HG03039 (cell line): ENCODE measurements at regions not wholly inside any gene's neighbourhood (a gene's known extent, or its start where the extent isn't known, plus 50 kb on each side); places are given as distances from the start of the nearest gene placed in this dataset.
"Not testable (repeated sequence)": the region's sequence is repeated elsewhere in the genome, so short reads cannot be mapped to it uniquely, and the experiment has no call there.

ENCODE experiments used
- ATAC-seq: cut with Tn5 transposase; IDR thresholded peaks from one replicate; pipeline ENCODE4 v1.9.1; 2021; ENCODE audit warnings: mild to moderate bottlenecking, moderate library complexity; ENCODE audit not compliant: unreplicated experiment

DNA sequence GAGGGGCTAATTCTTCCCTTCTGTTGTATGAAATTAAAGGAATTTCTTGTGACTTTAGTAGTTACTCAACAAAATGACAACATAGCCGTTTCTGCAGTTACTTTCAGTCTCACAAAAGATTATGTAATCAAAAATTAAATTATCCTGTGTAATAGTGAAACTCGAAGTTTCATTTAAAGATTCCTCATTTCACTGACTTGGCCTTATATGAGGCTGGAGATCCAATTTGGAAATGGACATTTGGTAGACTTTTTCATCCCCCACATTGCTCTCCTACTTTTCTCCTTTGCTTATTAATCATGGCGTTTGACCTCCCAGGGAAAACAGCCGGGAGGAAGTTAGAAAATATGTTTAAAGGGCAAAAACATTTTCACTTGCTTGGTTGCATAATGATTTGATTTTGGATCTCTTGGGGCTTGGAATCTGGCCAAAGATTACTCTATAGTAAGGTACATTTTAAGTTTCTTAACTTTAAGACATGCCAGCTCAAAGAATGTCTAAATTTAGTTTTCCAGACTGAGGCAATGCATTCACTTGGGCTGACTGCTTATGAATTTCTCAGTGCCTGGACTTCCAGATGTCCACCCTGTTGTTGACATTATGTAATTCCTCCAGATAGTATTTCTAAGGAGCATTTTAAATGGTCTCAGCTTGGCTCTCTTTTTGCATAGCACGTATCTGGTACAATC, 1364.9 kb upstream of the MIR17HG start:
- no peak for ATAC-seq

DNA sequence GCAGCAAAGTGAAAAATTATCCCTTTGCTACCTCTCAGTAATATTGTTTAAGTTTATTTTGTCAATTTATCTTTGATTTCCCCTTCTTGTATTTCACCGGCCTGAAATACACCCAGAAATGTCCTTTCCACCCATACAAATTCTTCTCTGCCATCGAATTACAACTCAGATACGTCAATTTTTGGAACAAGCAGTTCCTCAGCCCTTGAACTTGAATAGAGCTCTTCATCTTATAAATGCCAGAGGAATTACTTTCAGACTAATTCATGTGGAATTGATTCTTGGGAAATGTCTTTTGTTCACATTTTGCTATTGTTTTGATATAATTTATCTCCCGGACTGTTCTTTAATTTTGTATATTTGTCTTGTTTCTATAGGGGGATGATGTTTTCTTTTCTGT, 1359.3 kb upstream of the MIR17HG start:
- ATAC-seq = no peak

DNA sequence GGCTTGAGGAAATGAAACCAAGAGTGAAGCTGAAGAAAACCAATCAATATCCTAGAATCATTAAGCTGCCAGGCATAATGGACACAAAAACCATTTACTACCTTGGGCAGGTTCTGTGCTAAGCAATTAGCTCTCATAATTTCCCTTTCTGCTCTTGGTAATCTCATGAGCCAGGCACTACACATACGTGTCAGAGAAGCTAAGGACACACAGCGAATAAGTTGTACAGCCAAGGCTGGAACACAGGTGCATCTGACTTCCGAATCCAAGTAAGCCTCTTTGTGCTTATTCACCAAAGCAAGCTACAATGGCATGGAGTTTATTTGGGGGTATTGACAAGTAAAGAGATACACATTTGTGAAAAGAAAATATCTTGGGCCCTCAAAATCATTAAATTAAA, 1343.9 kb upstream of the MIR17HG start:
- ATAC-seq = no peak

DNA sequence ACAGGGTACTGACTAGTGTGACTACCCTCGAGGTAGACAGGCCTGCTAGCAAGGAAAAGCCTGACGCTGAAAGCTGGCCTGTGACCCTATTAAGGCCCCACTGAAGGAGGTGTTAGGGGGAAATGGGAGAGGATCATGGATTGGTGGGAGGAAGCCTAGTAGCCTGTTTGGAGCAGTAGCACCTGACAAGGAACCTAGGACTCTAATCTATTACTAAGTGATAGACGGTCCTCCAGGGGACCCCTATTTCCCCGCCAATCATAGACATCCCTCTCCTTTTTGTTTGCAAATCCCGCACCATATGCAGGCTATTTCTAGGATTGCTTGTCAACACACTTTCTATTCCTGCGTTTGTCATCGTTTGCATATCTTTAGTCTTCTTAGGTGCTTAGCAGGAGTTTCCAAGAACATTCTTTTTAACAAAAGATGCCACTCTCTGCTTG, 1338.8 kb upstream of the MIR17HG start:
- ATAC-seq = no peak

DNA sequence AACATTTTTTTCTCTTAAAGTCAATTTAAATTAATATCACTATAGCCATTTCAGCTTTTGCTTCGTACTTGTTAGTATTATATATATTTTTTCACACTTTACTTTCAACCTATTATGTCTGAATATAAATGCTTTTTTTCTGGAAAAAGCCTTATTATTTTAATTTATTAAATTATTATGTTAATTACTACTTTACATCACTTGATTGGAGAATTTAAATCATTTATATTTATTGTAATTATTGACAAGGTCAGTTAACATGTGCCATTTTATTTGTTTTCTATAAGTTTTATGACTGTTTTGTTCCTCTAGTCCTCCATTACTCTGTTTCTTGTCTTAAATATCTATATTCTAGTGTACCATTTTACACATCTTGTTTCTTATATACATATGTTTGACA, 1333.4 kb upstream of the MIR17HG start:
- ATAC-seq = no peak

DNA sequence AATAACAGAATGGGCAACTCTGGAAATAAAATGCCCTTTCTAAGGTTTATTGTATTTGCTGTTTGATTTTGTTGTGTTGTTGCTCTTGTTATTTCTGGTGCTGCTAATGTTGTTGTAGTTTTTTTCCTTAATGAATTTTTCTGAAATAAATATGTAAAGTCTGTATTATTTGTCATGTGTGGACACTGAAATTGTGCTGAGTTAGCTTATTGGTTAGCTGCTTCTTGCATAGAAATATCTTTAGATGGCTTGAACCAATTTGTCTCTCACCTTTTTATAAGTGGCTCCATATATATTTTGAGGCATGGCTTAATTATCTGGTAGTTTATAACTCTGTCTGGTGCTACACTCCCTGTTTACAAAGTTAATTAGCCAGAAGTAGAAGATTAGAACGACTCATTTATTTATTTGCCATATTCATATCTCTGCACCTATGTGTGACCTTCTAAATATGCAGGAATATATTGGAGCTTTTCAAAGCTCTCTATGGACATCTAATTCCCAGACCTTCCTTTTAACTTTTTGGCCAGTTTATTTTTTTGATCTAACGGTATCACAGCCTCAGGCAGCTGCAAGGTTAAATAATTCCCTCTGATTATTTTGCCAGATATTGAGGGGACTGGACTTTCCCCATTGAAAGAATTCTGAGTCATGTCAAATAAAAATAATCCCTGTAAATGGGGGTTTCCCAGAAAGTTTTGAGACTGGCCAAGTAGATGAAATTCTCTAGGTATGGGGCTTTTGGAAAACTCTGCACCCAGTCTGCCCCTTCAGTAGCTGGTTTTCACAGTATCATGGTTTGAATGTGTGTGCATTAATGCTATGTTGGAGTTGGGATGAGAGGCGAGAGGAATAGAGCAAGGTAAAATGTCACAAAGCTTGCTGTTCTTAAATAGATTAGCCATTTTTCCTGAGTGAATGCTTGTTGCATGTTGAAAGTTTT, 1331.7 kb upstream of the MIR17HG start:
- ATAC-seq = no peak

DNA sequence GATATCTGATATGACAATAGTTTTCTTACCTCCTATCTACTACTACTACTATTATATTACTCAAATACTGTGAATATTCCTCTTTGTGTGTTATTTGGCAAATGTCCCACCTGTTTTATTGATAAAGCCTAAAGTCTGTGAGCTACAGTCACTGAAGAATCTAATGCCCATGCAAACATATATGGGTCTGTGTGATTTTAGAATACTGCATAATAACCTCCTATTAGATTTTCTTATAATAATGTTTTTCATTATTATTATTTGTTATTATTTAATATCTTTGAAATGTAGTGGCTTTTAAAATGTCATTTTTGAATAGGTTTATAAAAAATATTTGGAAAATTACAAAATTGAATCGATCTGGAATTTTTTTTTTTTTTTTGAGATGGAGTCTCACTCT, 1330.8 kb upstream of the MIR17HG start:
- no peak for ATAC-seq

DNA sequence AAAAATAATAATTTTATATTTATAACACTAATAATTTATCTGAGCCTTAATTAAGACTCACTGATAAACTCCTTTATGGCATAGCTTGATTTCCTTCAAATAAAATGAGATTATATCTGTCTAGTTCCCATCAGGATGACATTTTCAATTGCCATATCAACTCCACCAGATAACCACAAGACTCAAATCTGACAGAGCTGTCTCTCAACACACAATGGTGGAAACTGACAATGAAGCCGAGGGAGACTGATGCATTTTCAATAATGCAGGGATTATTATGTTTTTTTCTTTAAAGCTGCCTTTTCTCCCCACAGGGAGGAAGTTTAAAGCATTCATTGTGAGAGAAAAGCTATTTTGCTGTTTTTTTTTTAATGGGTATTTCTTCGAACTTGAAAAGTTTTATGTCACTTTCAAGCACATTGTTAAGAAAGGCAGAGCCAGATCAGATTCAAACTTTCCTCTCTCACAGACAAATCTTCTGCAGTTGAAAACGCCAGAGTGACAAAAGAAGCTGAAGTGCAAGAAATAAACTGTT, 1326.9 kb upstream of the MIR17HG start:
- ATAC-seq = no peak

DNA sequence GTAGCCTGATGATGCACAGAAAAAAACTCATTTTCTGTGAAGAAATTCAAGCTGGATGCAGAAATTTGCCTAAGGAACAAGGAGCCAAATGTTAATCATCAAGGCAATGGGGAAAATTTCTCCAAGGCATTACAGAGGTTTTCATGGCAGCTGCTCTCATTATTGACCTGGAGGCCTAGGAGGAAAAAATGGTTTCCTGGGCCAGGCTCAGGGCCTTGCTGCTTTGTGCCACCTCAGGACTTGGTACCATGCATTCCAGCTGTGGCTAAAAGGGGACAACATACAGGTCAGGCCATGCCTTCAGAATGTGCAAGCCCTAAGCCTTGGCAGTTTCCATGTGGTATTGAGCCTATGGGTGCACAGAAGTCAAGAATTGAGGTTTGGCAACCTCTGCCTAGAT, 1320.1 kb upstream of the MIR17HG start:
- ATAC-seq = no peak

DNA sequence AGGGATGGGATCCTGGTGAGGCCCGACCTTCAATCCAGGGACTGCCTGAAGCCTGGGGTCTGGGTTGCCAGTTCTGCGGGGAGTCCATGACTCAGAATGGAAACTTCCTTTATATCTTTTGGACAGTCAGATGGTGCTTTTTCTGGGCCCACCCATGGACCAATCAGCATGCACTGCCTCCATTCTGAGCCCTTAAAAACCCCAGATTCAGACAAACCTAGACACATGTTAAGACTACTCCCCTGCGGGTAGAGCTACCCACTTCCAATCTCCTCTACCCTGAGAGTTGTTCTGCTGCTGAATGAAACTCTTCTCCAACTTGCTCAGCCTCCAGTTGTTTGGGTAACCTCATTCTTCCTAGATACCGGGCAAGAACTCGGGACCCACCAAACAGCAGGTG, 1315.2 kb upstream of the MIR17HG start:
- no peak for ATAC-seq

DNA sequence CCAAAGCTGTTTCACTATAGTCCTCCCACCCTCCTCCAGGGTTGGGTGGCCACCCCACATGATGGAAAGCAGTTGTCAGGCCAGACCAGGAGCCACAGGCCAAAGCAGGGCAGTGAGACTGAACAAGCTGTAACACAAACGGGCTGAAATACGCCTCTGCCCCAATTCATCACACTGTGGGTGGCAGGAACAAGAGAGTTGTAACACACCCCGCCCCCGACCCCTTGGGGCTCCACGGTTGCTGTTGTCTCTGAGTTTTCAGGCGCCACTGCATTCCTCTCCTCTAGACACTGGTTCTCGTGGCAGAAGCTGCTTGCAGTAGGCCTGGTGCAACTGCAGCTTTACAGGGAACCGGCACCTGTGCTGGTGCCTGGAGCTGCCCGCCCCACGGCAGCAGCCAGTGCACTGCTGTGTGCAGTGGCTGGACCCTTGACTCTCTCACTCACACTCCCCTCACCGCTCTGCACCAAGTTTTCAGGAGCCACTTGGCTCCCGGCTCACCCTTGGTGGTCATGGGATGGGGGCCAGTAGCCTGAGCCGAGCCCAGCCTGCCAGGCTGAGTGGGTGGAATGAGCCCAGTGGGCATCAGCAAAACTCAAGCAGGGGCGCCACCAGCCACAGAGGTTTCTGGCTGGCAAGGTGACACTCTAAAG, 1314.5 kb upstream of the MIR17HG start:
- ATAC-seq = no peak

DNA sequence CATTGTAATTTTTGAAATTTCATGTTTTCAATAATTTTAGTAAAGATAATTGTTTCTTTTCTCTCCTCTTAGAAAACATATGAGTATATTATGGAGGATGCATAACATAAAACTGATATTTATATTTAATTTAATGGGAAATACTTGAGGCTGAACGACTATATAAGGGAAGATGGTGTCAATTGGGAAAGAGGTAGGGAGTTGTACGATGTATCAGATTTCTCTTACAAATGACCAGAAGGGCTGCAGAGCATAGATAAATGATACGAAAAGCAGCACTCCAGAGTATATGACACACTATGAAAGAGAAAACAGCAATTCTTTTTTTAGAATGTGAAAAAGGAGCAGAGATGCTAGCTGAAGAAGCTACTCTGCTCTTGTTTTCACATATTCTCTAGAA, 1308.0 kb upstream of the MIR17HG start:
- ATAC-seq = no peak

DNA sequence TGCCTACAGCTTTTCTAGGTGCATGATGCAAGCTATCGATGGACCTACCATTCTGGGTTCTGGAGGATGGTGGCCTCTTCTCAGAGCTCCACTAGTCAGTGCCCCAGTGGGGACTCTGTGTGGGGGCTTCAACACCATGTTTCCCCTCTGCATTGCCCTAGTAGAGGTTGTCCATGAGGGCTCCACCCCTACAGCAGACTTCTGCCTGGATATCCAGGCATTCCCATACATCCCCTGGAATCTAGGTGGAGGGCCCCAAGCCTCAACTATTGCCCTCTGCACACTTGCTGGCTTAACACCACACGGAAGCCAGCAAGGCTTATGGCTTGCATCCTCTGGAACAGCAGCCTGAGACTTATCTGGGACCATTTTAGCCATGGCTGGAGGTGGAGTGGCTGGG, 1299.9 kb upstream of the MIR17HG start:
- no peak for ATAC-seq

DNA sequence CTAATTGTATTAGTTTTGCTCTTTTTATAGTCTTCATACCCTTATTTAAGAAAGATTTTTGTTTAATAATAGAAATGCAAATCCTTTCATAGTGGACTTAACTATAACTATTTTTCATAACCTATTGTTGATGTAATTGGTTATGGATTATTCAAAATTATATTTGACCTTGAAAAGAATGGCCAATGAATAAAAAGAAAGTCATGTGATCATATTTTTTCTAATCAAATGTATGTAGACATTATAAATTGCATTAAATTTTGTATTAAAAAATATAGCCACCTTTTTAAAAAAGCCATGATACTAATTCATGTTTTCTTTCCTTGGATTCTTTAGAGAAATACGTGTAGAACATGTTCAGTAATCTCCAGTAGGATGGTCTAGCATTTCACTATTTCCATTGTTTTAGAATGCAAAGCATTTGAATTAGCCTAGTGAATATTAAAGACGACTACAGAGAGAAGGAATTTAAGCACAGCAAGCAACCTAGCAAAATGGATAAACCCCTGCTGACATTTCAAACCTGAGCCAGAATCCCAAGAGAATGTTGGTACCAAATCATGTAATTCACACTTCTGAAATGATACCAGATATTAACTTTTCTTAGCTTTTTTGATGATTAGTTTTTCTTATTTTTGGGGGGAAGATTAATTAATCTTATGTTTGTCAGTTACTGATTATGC, 1297.4 kb upstream of the MIR17HG start:
- ATAC-seq = no peak

DNA sequence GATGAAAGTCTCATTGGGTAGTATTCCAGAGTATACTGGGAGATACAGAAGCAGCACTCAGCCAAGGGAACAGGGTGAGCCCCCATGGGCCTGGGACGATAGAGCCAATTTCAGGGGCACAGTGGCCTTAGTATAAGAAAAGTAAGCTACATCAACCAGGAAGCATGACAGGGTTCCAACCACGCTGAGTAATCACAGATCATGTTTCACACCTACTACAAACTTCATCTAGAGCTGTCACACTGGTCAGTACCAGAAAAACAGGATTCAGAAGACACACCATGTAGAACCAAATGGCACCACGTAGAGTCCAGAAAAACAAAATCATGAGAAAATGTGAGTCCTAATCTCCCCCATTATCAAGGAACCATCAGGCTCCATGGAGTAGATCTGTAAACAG, 1292.4 kb upstream of the MIR17HG start:
- no peak for ATAC-seq

DNA sequence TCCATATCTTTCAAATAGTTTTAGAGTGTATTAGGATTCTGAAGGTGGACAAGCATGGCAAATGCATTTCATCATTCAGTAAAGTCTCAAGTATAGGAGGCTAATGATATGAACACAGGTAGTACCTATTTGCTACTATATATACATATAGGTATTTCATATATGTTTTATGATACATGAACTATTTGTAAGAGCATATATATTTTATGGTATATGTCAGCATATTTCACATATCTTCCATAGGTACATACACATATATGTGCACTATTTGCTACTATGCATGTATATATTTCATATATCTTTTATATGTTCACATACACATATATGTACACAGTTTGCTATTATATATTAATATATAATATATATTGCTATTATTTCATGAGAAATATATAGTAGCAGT, 1291.7 kb upstream of the MIR17HG start:
- ATAC-seq = no peak

DNA sequence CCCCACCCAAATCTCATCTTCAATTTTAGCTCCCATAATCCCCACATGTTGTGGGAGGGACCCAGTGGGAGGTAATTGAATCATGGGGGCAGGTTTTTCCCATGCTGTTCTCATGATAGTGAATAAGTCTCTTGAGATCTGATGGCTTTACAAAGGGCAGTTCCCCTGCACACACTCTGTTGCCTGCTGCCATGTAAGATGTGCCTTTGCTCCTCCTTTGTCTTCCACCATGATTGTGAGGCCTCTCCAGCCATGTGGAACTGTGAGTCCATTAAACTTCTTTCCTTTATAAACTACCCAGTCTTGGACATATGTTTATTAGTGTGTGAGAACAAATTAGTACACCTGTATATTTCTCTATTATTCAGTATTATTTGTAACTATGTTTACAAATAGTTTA, 1283.3 kb upstream of the MIR17HG start:
- ATAC-seq = not testable (repeated sequence)

DNA sequence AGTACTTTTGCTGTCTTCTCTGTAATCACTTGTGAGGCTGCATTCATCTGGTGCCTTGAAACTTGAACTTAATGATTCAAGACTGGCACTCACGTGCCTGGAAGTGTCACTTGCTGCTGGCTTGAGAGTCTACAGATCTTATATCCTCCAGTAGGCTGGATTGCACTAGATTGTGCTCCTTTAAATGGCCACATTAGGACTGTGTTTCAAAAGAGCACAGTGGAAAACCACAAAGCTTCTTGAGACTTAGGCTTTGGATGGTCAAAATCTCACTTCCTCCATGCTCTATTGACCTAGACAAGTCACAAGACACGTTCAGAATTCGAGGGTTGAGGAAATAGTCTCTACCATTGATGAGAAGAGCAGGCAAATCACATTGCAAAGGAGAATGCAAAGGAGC, 1278.8 kb upstream of the MIR17HG start:
- ATAC-seq = no peak

DNA sequence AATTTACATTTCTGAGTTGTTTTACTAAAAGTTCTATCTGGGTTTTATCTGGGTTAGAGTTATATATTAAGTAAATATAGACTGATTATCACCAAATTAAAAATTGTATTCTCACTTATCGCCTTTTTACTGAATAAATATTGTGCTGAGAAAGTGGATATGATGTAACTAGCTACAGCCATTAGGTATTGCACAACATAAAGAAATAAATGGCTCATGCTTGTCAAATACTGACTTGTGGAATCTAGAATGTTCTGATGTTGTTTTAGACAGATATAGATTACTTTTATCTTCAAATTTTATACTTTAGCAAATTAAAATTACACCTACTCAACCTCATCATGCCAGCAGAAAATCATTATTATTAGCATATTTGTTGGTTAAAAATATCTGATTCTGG, 1277.1 kb upstream of the MIR17HG start:
- no peak for ATAC-seq

DNA sequence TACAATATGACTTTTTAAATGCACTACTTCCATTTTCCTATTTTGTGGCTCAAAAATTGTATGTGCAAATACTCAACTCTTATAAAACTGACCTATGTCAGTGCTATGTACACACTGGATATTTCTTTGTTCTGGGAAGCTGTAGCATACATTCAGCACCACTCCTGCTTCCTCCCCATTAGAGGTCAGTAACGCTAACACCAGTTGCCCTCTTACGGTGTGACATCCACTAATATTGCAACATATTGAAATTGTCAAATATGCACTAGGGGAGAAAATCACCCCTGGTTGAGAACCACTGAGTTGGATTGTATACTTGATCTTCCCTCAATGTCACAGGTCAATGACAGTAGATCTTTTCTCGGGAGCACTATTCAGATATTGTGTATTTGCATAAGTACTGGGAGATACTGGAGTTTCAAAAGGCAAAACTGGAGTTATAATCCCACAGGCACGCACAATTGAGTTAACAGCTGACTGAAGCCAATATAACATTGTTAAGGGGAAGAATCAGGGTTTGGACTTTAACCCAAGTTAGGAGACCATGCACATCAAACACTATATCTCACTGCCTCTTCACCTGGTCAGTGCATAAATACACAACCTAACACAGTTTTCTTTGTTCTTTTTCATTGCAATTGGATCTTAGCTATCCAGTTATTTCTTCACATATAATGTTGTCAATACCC, 1276.5 kb upstream of the MIR17HG start:
- ATAC-seq = no peak
